Fibroblast of mammary gland (primary cell): ENCODE measurements at regions not wholly inside any gene's neighbourhood (a gene's known extent, or its start where the extent isn't known, plus 50 kb on each side); places are given as distances from the start of the nearest gene placed in this dataset.

Experiments used
- DNase-seq: peaks from one replicate; pipeline ENCODE4 v3.0.0-alpha.2; 2010; ENCODE audit warnings: low read depth
- H3K4me3 ChIP-seq: 2 replicates; pipeline ENCODE4 v1.5.1; 2011; ENCODE audit warnings: low read depth, mild to moderate bottlenecking, low read length, moderate library complexity; ENCODE audit not compliant: control insufficient read depth
- CTCF ChIP-seq: conservative IDR thresholded peaks from 2 replicates; pipeline ENCODE4 v1.5.1; 2011; ENCODE audit warnings: low read depth, low read length, inconsistent platforms; ENCODE audit not compliant: control insufficient read depth, insufficient read depth

DNA sequence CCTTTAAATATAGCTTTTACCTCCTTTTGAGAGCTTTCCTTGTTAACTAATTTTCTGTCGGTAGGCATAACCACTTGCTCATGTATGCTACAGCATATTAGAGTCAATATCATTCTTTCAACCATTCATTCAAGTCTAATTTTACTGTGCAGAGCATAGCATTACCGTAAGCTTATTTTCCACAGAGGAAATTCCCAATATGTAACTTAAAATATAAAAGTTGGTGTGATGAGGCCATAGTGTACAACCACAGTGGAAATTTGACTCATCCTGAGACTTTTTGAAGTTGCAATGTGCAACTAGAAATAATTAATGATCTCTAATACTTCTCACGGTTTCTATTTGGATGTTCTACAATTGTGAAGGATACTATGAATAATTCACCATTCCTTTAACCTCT, 80.6 kb upstream of the KLF6 start:
- no peak overlapping the region for H3K4me3 ChIP-seq
- TF ChIP-seq CTCF: no peak
- no peak for DNase-seq

DNA sequence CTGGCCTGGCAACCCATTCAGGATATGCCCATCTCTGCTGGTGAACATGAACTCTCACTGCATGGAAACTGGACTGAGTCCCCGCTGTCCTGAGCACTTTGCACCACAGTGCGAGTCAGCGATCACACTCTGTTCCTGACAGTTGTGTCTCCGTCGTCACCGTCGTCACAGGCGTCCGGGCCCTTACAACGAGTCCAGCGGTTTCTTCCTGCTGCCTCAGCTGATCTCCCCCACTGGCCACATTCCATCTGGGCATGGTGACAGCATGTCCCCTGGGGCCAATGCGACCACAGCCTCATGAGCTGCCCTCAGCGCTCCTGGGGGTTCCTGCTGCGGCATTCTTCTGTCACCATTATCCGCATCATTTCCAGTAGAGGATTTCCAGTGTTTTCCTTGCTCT, 76.8 kb upstream of the KLF6 start:
- TF ChIP-seq CTCF: no peak
- H3K4me3 ChIP-seq: no peak overlapping the region
- no peak for DNase-seq

DNA sequence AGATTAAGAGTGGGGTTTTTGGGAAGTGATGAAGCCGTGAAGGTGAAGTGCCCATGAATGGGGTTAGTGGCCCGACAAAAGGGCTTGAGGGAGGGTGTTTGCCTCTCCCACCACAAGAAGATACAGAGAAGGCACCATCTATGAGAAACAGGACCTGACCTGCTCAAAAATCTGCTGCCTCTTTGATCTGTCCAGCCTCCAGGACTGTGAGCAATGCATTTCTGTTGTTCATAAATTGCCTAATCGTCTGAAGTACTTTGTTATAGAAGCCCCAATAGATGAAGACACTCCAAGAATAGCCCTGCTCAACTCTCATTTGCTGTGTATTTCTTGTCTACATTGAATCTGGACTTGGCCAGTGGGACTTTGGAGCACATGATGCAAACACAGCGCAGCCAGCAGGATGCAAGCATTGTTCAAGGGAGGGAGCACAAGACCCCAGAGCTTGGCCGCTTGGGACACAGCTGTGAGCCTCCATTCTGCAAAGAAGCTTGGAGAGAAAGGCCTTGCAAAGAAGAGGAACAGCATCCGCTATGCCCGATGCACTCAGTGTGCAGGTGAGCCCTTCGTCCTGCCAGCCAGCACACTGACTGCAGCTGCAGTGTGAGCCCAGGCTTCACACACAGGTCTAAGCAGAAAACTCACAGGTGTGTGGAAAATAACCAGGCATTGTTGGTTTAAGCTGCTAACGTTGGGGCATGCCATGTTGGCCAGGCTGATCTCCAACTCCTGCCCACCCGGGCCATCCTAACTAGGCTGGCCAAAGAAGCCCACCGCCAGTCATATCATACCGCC, 73.2 kb upstream of the KLF6 start:
- no peak overlapping the region for H3K4me3 ChIP-seq
- no peak for DNase-seq
- no peak for TF ChIP-seq CTCF

- TF ChIP-seq CTCF: no peak
- DNase-seq: no peak
- no peak overlapping the region for H3K4me3 ChIP-seq
Observed at GRCh38 chr10:3857318-3857717, 72.3 kb upstream of the KLF6 start.

GRCh38 chr10:3856593-3856992, 71.6 kb upstream of the KLF6 start:
- no peak overlapping the region for H3K4me3 ChIP-seq
- no peak for DNase-seq
- no peak for TF ChIP-seq CTCF

DNA sequence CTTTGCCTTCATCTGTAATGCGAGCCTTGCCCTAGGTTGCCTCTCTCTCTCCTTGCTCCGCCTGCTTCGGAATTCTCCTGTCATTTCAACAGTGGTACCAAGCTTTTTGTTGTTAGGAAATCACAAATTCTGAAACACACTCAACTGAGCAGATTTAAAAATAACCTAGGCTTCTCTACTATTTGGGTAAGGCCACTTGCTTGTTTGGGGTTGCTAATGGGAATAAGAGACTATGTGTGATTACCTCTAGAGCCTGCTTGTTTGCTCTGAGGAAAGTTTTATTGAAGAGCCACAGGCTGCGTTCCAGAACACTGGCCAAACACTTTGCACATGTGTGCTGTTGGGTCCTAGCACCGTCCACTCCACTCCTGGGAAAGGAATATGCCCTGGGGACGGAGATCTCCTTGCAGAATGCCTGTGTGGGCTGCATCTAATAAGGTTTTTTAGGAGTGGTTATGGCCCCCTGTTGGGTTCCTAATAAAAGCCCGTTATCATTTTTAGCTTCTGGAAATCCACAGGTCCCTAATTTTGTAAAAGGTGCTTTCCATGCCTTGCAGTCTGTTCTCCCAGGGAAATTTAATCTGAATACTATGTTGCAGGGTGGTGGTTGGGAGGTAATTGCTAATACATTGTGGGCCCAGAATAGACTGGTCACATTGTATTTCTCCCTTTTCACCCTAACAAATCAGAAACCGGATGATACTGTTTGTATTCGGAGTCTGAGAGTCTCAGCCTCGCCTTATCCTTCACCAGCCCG, 68.7 kb upstream of the KLF6 start:
- peak; percentile 49 for DNase-seq
- TF ChIP-seq CTCF: no peak

DNA sequence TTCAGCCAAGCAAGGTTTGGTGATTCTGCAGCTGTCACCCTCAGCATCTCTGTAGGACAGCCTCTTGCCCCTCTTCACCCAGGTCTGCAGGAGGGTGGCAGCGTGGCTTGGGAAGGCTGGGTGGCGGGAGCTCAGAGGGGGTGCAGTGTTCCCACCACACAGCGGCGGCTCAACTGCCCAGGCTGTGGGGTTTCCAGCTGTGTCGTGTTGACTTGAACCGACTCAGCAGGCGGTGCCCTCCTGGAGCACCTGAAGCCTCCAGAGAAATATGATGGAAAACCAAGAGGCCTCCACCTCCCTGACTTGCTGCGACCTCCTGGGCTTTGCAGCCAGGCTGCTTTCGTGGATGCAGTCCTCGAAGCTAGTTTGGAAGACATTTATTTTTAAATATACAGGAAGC, 68.0 kb upstream of the KLF6 start:
- no peak overlapping the region for H3K4me3 ChIP-seq
- no peak for DNase-seq
- TF ChIP-seq CTCF: no peak

More for the DNA sequence above, 68.7 kb upstream of the KLF6 start:
- H3K4me3 ChIP-seq: no peak overlapping the region
